Gastroesophageal sphincter (tissue), 4 donors: ENCODE measurements at regions not wholly inside any gene's neighbourhood (a gene's known extent, or its start where the extent isn't known, plus 50 kb on each side); places are given as distances from the start of the nearest gene placed in this dataset.
"Not testable (repeated sequence)": the region's sequence is repeated elsewhere in the genome, so short reads cannot be mapped to it uniquely, and the experiment has no call there.

Experiments
- ATAC-seq: fragments of 150-250 bp; one replicate; pipeline ENCODE4 v1.9.1; 2016; ENCODE audit warnings: mild to moderate bottlenecking, moderate library complexity
- H3K27ac ChIP-seq, 4 donors: fragments of 200-600 bp; sonication (generic) in 3 of 4; 1 replicate in 3 of 4; 2 replicates in 1 of 4; pipeline ENCODE4 v1.5.1; 2016 to 2019
- H3K27me3 ChIP-seq: fragments of 200-600 bp; sonication (generic); one replicate; pipeline ENCODE4 v1.5.1; 2019
- H3K36me3 ChIP-seq, 2 donors: fragments of 200-600 bp; sonication (generic); one replicate each; pipeline ENCODE4 v1.5.1; 2019; ENCODE audit warnings: control low read depth in 1 of 2
- H3K4me1 ChIP-seq, 3 donors: fragments of 200-600 bp; sonication (generic); 1 replicate in 2 of 3; 2 replicates in 1 of 3; pipeline ENCODE4 v1.5.1; 2016 to 2019; ENCODE audit warnings: control low read depth in 2 of 3
- H3K4me3 ChIP-seq, 2 donors: fragments of 200-600 bp; sonication (generic); one replicate each; pipeline ENCODE4 v1.5.1; 2019; ENCODE audit warnings: mild to moderate bottlenecking in 1 of 2, moderate library complexity in 1 of 2
- H3K9me3 ChIP-seq, 3 donors: fragments of 200-600 bp; sonication (generic); one replicate each; pipeline ENCODE4 v1.5.1; 2017 to 2019; ENCODE audit warnings: control low read depth in 2 of 3
- CTCF ChIP-seq, 4 experiments: fragments of 200-600 bp in 2 of 4; fragments of 450-650 bp in 2 of 4; sonication (generic) in 1 of 4; IDR thresholded peaks; one replicate each; pipeline ENCODE4 v1.5.1; 2017 to 2019; ENCODE audit warnings: antibody characterized with exemption in 4 of 4, mild to moderate bottlenecking in 2 of 4, moderate library complexity in 2 of 4
- EP300 ChIP-seq: sonication (generic); formaldehyde crosslinking; IDR thresholded peaks from one replicate; pipeline ENCODE4 v1.6.1; 2017; ENCODE audit warnings: antibody characterized with exemption, mild to moderate bottlenecking
- POLR2A ChIP-seq, 2 donors: fragments of 450-650 bp; IDR thresholded peaks; one replicate each; pipeline ENCODE4 v1.6.1; 2017; ENCODE audit warnings: antibody characterized with exemption in 2 of 2, mild to moderate bottlenecking in 2 of 2, moderate library complexity in 1 of 2
- POLR2AphosphoS5 ChIP-seq: sonication (generic); formaldehyde crosslinking; IDR thresholded peaks from one replicate; pipeline ENCODE4 v1.6.1; 2017; ENCODE audit warnings: antibody characterized with exemption
- WGBS, 2 donors: methylation state at CpG; one replicate each; pipeline ENCODE4 v1.1.5; 2018; ENCODE audit warnings: low coverage in 1 of 2; 5-methylcytosine and 5-hydroxymethylcytosine counted together

GRCh38 chr17:52995147-52995546, 827.6 kb upstream of the KIF2B start:
- no peak for TF ChIP-seq POLR2A (IDR thresholded peaks at IDR 0.05)
- TF ChIP-seq POLR2AphosphoS5: no peak
- TF ChIP-seq EP300: no peak
- no peak for TF ChIP-seq CTCF (IDR thresholded peaks at IDR 0.05)
- H3K27ac ChIP-seq: no peak overlapping the region
- H3K4me1 ChIP-seq: no peaks in the 10 kb centered on the region
- H3K4me3 ChIP-seq: no peak overlapping the region
- no peaks in the 10 kb centered on the region for H3K27me3 ChIP-seq
- no peaks in the 10 kb centered on the region for H3K36me3 ChIP-seq
- no peaks in the 10 kb centered on the region for H3K9me3 ChIP-seq
- no peak for ATAC-seq
- WGBS, 2 donors: 71% methylated on average over 1 of the region's 1 CpG; no CpG with 5 or more reads in 1 of the 2 donors

GRCh38 chr17:52986056-52986662, 827.6 kb upstream of the CA10 start:
- Histone ChIP-seq H3K4me1 (no peaks in the 10 kb centered on the region), H3K4me3 (no peak overlapping the region), H3K27ac (no peak overlapping the region), H3K27me3 (no peaks in the 10 kb centered on the region), H3K36me3 (no peaks in the 10 kb centered on the region), H3K9me3 (no peaks in the 10 kb centered on the region)
- WGBS, 2 donors: 45 to 49% methylated on average over 2 to 4 of the region's 4 CpGs
- TF ChIP-seq CTCF (IDR thresholded peaks at IDR 0.05) (no peak), POLR2AphosphoS5 (no peak), POLR2A (IDR thresholded peaks at IDR 0.05) (no peak), EP300 (no peak)
- no peak for ATAC-seq

- TF ChIP-seq EP300: no peak
- H3K36me3 ChIP-seq: no peaks in the 10 kb centered on the region
- H3K4me1 ChIP-seq: no peaks in the 10 kb centered on the region
- ATAC-seq: no peak
- no peaks in the 10 kb centered on the region for H3K9me3 ChIP-seq
- WGBS, 2 donors: 80 to 87% methylated on average over 1 of the region's 1 CpG
- H3K4me3 ChIP-seq: no peak overlapping the region
- no peaks in the 10 kb centered on the region for H3K27me3 ChIP-seq
- no peak overlapping the region for H3K27ac ChIP-seq
These were observed 823.8 kb upstream of the CA10 start for GRCh38 chr17:52982331-52982730.

- Histone ChIP-seq H3K9me3 (no peaks in the 10 kb centered on the region), H3K4me3 (no peak overlapping the region), H3K27me3 (no peaks in the 10 kb centered on the region), H3K36me3 (no peaks in the 10 kb centered on the region), H3K4me1 (no peaks in the 10 kb centered on the region), H3K27ac (no peak overlapping the region)
- no peak for ATAC-seq
- 21 to 36% methylated on average over 1 of the region's 1 CpG for WGBS, 2 donors
- TF ChIP-seq CTCF (IDR thresholded peaks at IDR 0.05): no peak
- TF ChIP-seq EP300: no peak
- no peak for TF ChIP-seq POLR2A (IDR thresholded peaks at IDR 0.05)
- no peak for TF ChIP-seq POLR2AphosphoS5
These were observed 821.4 kb upstream of the CA10 start for GRCh38 chr17:52979921-52980320.

- Histone ChIP-seq H3K27me3 (no peaks in the 10 kb centered on the region), H3K27ac (no peak overlapping the region), H3K4me1 (no peaks in the 10 kb centered on the region), H3K4me3 (no peak overlapping the region), H3K9me3 (no peaks in the 10 kb centered on the region), H3K36me3 (no peaks in the 10 kb centered on the region)
- TF ChIP-seq CTCF (IDR thresholded peaks at IDR 0.05) (no peak), POLR2A (IDR thresholded peaks at IDR 0.05) (no peak), POLR2AphosphoS5 (no peak), EP300 (no peak)
- no peak for ATAC-seq
- 89 to 90% methylated on average over 3 of the region's 3 CpGs for WGBS, 2 donors
These were observed 807.3 kb upstream of the CA10 start for GRCh38 chr17:52965856-52966255.

GRCh38 chr17:52961751-52962150, 803.2 kb upstream of the CA10 start:
- not testable (repeated sequence) for ATAC-seq, H3K9me3 ChIP-seq
- 81% methylated on average over 9 to 11 of the region's 11 CpGs for WGBS, 2 donors

More at GRCh38 chr17:52961751-52962150, 803.2 kb upstream of the CA10 start:
- not testable (repeated sequence) for H3K4me1 ChIP-seq, H3K27me3 ChIP-seq, H3K4me3 ChIP-seq, H3K36me3 ChIP-seq, H3K27ac ChIP-seq
